HG02938 (cell line): ENCODE measurements at regions not wholly inside any gene's neighbourhood (a gene's known extent, or its start where the extent isn't known, plus 50 kb on each side); places are given as distances from the start of the nearest gene placed in this dataset.

Experiments
- ATAC-seq: cut with Tn5 transposase; IDR thresholded peaks from one replicate; pipeline ENCODE4 v1.9.1; 2021; ENCODE audit warnings: mild to moderate bottlenecking, moderate library complexity; ENCODE audit not compliant: unreplicated experiment

GRCh38 chr1:88421997-88422396 lies 262.1 kb upstream of the PKN2 start:
- ATAC-seq = no peak

GRCh38 chr1:88433556-88433955 lies 250.5 kb upstream of the PKN2 start:
- no peak for ATAC-seq

GRCh38 chr1:88434836-88435235 lies 249.2 kb upstream of the PKN2 start:
- ATAC-seq = no peak

- no peak for ATAC-seq
Measured at GRCh38 chr1:88441022-88441421, 243.1 kb upstream of the PKN2 start.

- no peak for ATAC-seq
Measured at GRCh38 chr1:88451856-88452255, 232.2 kb upstream of the PKN2 start.

GRCh38 chr1:88453295-88453694 lies 230.8 kb upstream of the PKN2 start:
- no peak for ATAC-seq

- no peak for ATAC-seq
Measured at GRCh38 chr1:88454781-88455180, 229.3 kb upstream of the PKN2 start.

GRCh38 chr1:88455621-88456256 lies 228.3 kb upstream of the PKN2 start:
- no peak for ATAC-seq

GRCh38 chr1:88457197-88457596 lies 226.9 kb upstream of the PKN2 start:
- no peak for ATAC-seq

- ATAC-seq = no peak
Measured at GRCh38 chr1:88461007-88461406, 223.1 kb upstream of the PKN2 start.

- no peak for ATAC-seq
Measured at GRCh38 chr1:88462096-88462487, 222.0 kb upstream of the PKN2 start.

- no peak for ATAC-seq
Measured at GRCh38 chr1:88462488-88463261, 221.4 kb upstream of the PKN2 start.

GRCh38 chr1:88463401-88463985 lies 220.6 kb upstream of the PKN2 start:
- no peak for ATAC-seq

GRCh38 chr1:88466011-88466410 lies 218.1 kb upstream of the PKN2 start:
- ATAC-seq = no peak

- ATAC-seq = no peak
Measured at GRCh38 chr1:88466899-88467580, 217.0 kb upstream of the PKN2 start.

- ATAC-seq = no peak
Measured at GRCh38 chr1:88472298-88472697, 211.8 kb upstream of the PKN2 start.

GRCh38 chr1:88472714-88473113 lies 211.4 kb upstream of the PKN2 start:
- no peak for ATAC-seq

GRCh38 chr1:88474555-88475304 lies 209.3 kb upstream of the PKN2 start:
- no peak for ATAC-seq

GRCh38 chr1:88484881-88485280 lies 199.2 kb upstream of the PKN2 start:
- no peak for ATAC-seq

GRCh38 chr1:88488237-88488636 lies 195.8 kb upstream of the PKN2 start:
- no peak for ATAC-seq

GRCh38 chr1:88490676-88491075 lies 193.4 kb upstream of the PKN2 start:
- no peak for ATAC-seq
